ENCODE measurements at regions not wholly inside any gene's neighbourhood (a gene's known extent, or its start where the extent isn't known, plus 50 kb on each side); places are given as distances from the start of the nearest gene placed in this dataset.
"Not testable (repeated sequence)": the region's sequence is repeated elsewhere in the genome, so short reads cannot be mapped to it uniquely, and the experiment has no call there.

GRCh38 chr5:62097361-62097760 is 208.6 kb upstream of the KIF2A start:
- Histone ChIP-seq H3K4me2 (no peak overlapping the region), H3K79me2 (ENCODE audit: low read depth) (no peaks in the 10 kb centered on the region), H3K4me3 (no peak overlapping the region), H3K27ac (no peak overlapping the region), H4K20me1 (ENCODE audit: insufficient read depth) (no peaks in the 10 kb centered on the region), H3K27me3 (ENCODE audit: insufficient read depth, low read depth) (no peaks in the 10 kb centered on the region), H3K36me3 (ENCODE audit: low read depth) (no peaks in the 10 kb centered on the region), H3K4me1 (replicated peaks; ENCODE audit: insufficient read depth) (no peaks in the 10 kb centered on the region), H3F3A (ENCODE audit: insufficient read depth, low read depth) (no peaks in the 10 kb centered on the region), H2AFZ (no peak overlapping the region), H3K9me3 (ENCODE audit: insufficient read depth, low read depth) (no peaks in the 10 kb centered on the region), H3K9me2 (ENCODE audit: insufficient read depth) (no peaks in the 10 kb centered on the region)
- no peak for DNase-seq
- TF ChIP-seq EZH2 (IDR thresholded peaks at IDR 0.05; ENCODE audit: low read depth) (no peak), CTCF (conservative IDR thresholded peaks at IDR 0.05) (no peak)
- no TSS peak for BruUV-seq (replicated peaks)
- intact Hi-C loops (cut with micrococcal nuclease; ENCODE audit: unreplicated experiment), result no loop called here
- POLR2A ChIA-PET (ENCODE audit: unreplicated experiment), result no interaction called here
- CTCF ChIA-PET, result no interaction called here

GRCh38 chr5:62100201-62100600 is 205.8 kb upstream of the KIF2A start:
- no peaks in the 10 kb centered on the region for H3F3A ChIP-seq (ENCODE audit: insufficient read depth, low read depth)
- no peak overlapping the region for H3K4me2 ChIP-seq
- H3K79me2 ChIP-seq (ENCODE audit: low read depth), result no peaks in the 10 kb centered on the region
- H3K36me3 ChIP-seq (ENCODE audit: low read depth), result no peaks in the 10 kb centered on the region
- no peak overlapping the region for H3K4me3 ChIP-seq
- no peaks in the 10 kb centered on the region for H3K9me2 ChIP-seq (ENCODE audit: insufficient read depth)
- H3K27me3 ChIP-seq (ENCODE audit: insufficient read depth, low read depth), result 0 out of 2 replicates have a peak, but pooled peaks cover 3% of the 10 kb centered on the region
- intact Hi-C loops (cut with micrococcal nuclease; ENCODE audit: unreplicated experiment), result no loop called here
- CTCF ChIA-PET, result no interaction called here
- no peaks in the 10 kb centered on the region for H3K9me3 ChIP-seq (ENCODE audit: insufficient read depth, low read depth)
- BruUV-seq (replicated peaks), result no TSS peak
- no peak for TF ChIP-seq EZH2 (IDR thresholded peaks at IDR 0.05; ENCODE audit: low read depth)
- no peak for TF ChIP-seq CTCF (conservative IDR thresholded peaks at IDR 0.05)
- H3K4me1 ChIP-seq (replicated peaks; ENCODE audit: insufficient read depth), result no peaks in the 10 kb centered on the region
- H2AFZ ChIP-seq, result no peak overlapping the region
- H4K20me1 ChIP-seq (ENCODE audit: insufficient read depth), result no peaks in the 10 kb centered on the region
- POLR2A ChIA-PET (ENCODE audit: unreplicated experiment), result no interaction called here
- DNase-seq, result no peak
- H3K27ac ChIP-seq, result no peak overlapping the region

- intact Hi-C loops (cut with micrococcal nuclease; ENCODE audit: unreplicated experiment); H3K27ac ChIP-seq; DNase-seq; H2AFZ ChIP-seq; BruUV-seq (replicated peaks); POLR2A ChIA-PET (ENCODE audit: unreplicated experiment); H4K20me1 ChIP-seq (ENCODE audit: insufficient read depth); H3K79me2 ChIP-seq (ENCODE audit: low read depth); H3K4me1 ChIP-seq (replicated peaks; ENCODE audit: insufficient read depth); CTCF ChIA-PET; H3K4me3 ChIP-seq; H3K9me2 ChIP-seq (ENCODE audit: insufficient read depth); H3K36me3 ChIP-seq (ENCODE audit: low read depth); H3K4me2 ChIP-seq; H3K27me3 ChIP-seq (ENCODE audit: insufficient read depth, low read depth); H3K9me3 ChIP-seq (ENCODE audit: insufficient read depth, low read depth); H3F3A ChIP-seq (ENCODE audit: insufficient read depth, low read depth): not testable (repeated sequence)
Measured at GRCh38 chr5:62103863-62104262, 202.1 kb upstream of the KIF2A start.

GRCh38 chr5:62111428-62111827 is 194.6 kb upstream of the KIF2A start:
- DNase-seq, result no peak
- Histone ChIP-seq H3K4me2 (no peak overlapping the region), H2AFZ (no peak overlapping the region), H3K4me3 (no peak overlapping the region), H3K79me2 (ENCODE audit: low read depth) (no peaks in the 10 kb centered on the region), H4K20me1 (ENCODE audit: insufficient read depth) (no peaks in the 10 kb centered on the region), H3K36me3 (ENCODE audit: low read depth) (no peaks in the 10 kb centered on the region), H3K27ac (no peak overlapping the region), H3K9me2 (ENCODE audit: insufficient read depth) (no peaks in the 10 kb centered on the region), H3K9me3 (ENCODE audit: insufficient read depth, low read depth) (no peaks in the 10 kb centered on the region), H3K27me3 (ENCODE audit: insufficient read depth, low read depth) (peaks cover 42% of the 10 kb centered on the region), H3K4me1 (replicated peaks; ENCODE audit: insufficient read depth) (no peaks in the 10 kb centered on the region), H3F3A (ENCODE audit: insufficient read depth, low read depth) (no peaks in the 10 kb centered on the region)
- ChIA-PET POLR2A (ENCODE audit: unreplicated experiment) (no interaction called here), CTCF (no interaction called here)
- TF ChIP-seq CTCF (conservative IDR thresholded peaks at IDR 0.05) (no peak), EZH2 (IDR thresholded peaks at IDR 0.05; ENCODE audit: low read depth) (no peak)
- intact Hi-C loops (cut with micrococcal nuclease; ENCODE audit: unreplicated experiment), result no loop called here
- no TSS peak for BruUV-seq (replicated peaks)
